B cell (primary cell): ENCODE measurements at regions not wholly inside any gene's neighbourhood (a gene's known extent, or its start where the extent isn't known, plus 50 kb on each side); places are given as distances from the start of the nearest gene placed in this dataset.

Experiments
- EZH2 ChIP-seq: IDR thresholded peaks from 2 replicates; pipeline ENCODE4 v1.6.1; 2012; ENCODE audit warnings: borderline replicate concordance, low read depth, mild to moderate bottlenecking, moderate library complexity, low read length; ENCODE audit not compliant: insufficient read depth, poor library complexity, severe bottlenecking
- TF ChIP-seq, protein P1 (sequence below): fragments of 200-600 bp; IDR thresholded peaks from one replicate; pipeline ENCODE4 v1.8.0; 2022; ENCODE audit warnings: antibody characterized with exemption, mild to moderate bottlenecking

GRCh38 chr14:76677534-76678145 is 83.6 kb upstream of the VASH1 start:
- TF ChIP-seq, protein P1, sequence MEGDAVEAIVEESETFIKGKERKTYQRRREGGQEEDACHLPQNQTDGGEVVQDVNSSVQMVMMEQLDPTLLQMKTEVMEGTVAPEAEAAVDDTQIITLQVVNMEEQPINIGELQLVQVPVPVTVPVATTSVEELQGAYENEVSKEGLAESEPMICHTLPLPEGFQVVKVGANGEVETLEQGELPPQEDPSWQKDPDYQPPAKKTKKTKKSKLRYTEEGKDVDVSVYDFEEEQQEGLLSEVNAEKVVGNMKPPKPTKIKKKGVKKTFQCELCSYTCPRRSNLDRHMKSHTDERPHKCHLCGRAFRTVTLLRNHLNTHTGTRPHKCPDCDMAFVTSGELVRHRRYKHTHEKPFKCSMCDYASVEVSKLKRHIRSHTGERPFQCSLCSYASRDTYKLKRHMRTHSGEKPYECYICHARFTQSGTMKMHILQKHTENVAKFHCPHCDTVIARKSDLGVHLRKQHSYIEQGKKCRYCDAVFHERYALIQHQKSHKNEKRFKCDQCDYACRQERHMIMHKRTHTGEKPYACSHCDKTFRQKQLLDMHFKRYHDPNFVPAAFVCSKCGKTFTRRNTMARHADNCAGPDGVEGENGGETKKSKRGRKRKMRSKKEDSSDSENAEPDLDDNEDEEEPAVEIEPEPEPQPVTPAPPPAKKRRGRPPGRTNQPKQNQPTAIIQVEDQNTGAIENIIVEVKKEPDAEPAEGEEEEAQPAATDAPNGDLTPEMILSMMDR: no peak
- TF ChIP-seq EZH2: no peak
